ENCODE measurements at regions not wholly inside any gene's neighbourhood (a gene's known extent, or its start where the extent isn't known, plus 50 kb on each side); places are given as distances from the start of the nearest gene placed in this dataset.

DNA sequence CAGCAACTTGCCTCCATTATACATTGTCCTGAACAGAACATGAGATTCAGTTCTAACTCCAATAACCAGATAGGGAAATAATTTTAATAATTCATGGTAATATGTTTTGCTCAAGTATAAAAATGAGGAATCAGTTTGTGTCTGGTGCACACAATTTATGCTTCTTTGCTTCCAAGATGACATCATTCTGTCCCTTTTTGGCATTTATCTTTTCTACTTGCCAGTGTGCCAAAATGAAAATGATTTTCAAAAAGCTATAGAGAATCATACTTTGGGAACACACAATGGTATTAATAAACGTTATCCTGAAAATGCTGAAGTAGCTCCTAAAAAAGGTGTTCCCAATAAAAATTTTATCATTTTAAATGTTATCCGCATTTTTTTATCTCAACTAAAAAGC is 519.0 kb downstream of the CAAP1 start:
- no peak for ATAC-seq
- TF ChIP-seq BACH2 (CRISPR knock-in tag; IDR thresholded peaks at IDR 0.05; ENCODE audit: borderline replicate concordance) (no peak), ZFP3 (CRISPR knock-in tag; IDR thresholded peaks at IDR 0.05) (no peak), PPARA (CRISPR knock-in tag; IDR thresholded peaks at IDR 0.05; ENCODE audit: borderline replicate concordance) (no peak), ZC3H10 (CRISPR knock-in tag; IDR thresholded peaks at IDR 0.05) (no peak), TOX (CRISPR knock-in tag; IDR thresholded peaks at IDR 0.05; ENCODE audit: borderline replicate concordance) (no peak), CSDC2 (CRISPR knock-in tag; IDR thresholded peaks at IDR 0.05) (no peak), ZNF8 (CRISPR knock-in tag; IDR thresholded peaks at IDR 0.05) (no peak), TCF4 (CRISPR knock-in tag; IDR thresholded peaks at IDR 0.05; ENCODE audit: borderline replicate concordance) (no peak), ZFP30 (CRISPR knock-in tag; IDR thresholded peaks at IDR 0.05) (no peak), OSR1 (CRISPR knock-in tag; IDR thresholded peaks at IDR 0.05) (no peak), ISL1 (CRISPR knock-in tag; IDR thresholded peaks at IDR 0.05) (no peak), ARNTL (CRISPR knock-in tag; IDR thresholded peaks at IDR 0.05; ENCODE audit: borderline replicate concordance, low read depth) (no peak), SNAI2 (CRISPR knock-in tag; IDR thresholded peaks at IDR 0.05) (no peak), RARB (CRISPR knock-in tag; IDR thresholded peaks at IDR 0.05) (no peak), GLIS3 (CRISPR knock-in tag; IDR thresholded peaks at IDR 0.05) (no peak)
- TF ChIP-seq, protein P1, sequence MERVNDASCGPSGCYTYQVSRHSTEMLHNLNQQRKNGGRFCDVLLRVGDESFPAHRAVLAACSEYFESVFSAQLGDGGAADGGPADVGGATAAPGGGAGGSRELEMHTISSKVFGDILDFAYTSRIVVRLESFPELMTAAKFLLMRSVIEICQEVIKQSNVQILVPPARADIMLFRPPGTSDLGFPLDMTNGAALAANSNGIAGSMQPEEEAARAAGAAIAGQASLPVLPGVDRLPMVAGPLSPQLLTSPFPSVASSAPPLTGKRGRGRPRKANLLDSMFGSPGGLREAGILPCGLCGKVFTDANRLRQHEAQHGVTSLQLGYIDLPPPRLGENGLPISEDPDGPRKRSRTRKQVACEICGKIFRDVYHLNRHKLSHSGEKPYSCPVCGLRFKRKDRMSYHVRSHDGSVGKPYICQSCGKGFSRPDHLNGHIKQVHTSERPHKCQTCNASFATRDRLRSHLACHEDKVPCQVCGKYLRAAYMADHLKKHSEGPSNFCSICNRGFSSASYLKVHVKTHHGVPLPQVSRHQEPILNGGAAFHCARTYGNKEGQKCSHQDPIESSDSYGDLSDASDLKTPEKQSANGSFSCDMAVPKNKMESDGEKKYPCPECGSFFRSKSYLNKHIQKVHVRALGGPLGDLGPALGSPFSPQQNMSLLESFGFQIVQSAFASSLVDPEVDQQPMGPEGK (CRISPR knock-in tag; IDR thresholded peaks at IDR 0.05; ENCODE audit: borderline replicate concordance) = no peak
- TF ChIP-seq, protein P2, sequence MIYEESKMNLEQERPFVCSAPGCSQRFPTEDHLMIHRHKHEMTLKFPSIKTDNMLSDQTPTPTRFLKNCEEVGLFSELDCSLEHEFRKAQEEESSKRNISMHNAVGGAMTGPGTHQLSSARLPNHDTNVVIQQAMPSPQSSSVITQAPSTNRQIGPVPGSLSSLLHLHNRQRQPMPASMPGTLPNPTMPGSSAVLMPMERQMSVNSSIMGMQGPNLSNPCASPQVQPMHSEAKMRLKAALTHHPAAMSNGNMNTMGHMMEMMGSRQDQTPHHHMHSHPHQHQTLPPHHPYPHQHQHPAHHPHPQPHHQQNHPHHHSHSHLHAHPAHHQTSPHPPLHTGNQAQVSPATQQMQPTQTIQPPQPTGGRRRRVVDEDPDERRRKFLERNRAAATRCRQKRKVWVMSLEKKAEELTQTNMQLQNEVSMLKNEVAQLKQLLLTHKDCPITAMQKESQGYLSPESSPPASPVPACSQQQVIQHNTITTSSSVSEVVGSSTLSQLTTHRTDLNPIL (CRISPR knock-in tag; IDR thresholded peaks at IDR 0.05; ENCODE audit: low read depth) = no peak
- TF ChIP-seq, protein P3, sequence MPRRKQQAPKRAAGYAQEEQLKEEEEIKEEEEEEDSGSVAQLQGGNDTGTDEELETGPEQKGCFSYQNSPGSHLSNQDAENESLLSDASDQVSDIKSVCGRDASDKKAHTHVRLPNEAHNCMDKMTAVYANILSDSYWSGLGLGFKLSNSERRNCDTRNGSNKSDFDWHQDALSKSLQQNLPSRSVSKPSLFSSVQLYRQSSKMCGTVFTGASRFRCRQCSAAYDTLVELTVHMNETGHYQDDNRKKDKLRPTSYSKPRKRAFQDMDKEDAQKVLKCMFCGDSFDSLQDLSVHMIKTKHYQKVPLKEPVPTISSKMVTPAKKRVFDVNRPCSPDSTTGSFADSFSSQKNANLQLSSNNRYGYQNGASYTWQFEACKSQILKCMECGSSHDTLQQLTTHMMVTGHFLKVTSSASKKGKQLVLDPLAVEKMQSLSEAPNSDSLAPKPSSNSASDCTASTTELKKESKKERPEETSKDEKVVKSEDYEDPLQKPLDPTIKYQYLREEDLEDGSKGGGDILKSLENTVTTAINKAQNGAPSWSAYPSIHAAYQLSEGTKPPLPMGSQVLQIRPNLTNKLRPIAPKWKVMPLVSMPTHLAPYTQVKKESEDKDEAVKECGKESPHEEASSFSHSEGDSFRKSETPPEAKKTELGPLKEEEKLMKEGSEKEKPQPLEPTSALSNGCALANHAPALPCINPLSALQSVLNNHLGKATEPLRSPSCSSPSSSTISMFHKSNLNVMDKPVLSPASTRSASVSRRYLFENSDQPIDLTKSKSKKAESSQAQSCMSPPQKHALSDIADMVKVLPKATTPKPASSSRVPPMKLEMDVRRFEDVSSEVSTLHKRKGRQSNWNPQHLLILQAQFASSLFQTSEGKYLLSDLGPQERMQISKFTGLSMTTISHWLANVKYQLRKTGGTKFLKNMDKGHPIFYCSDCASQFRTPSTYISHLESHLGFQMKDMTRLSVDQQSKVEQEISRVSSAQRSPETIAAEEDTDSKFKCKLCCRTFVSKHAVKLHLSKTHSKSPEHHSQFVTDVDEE (CRISPR knock-in tag; IDR thresholded peaks at IDR 0.05) = no peak

DNA sequence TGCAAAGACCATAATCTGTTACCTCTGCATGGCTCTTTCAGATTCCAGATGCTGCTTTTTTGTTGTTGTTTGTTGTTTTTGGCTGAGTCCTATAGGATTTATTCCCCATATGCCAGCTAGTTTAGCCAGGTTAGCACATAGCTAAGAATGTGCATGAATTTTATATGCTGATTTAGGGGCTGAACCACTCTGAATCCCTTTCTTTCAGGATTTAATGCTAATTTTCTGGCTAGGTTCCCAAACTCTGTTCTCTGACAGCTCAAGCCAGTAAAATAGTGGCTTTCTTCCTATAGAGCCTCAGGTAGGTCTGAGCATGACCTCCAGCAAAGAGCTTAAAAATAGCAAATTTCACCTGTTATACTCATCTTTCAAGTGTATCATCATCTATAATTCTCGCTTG is 521.4 kb downstream of the CAAP1 start:
- no peak for ATAC-seq
- TF ChIP-seq, protein P1 (CRISPR knock-in tag; IDR thresholded peaks at IDR 0.05; ENCODE audit: borderline replicate concordance) = no peak
- no peak for TF ChIP-seq TCF4 (CRISPR knock-in tag; IDR thresholded peaks at IDR 0.05; ENCODE audit: borderline replicate concordance)
- no peak for TF ChIP-seq CSDC2 (CRISPR knock-in tag; IDR thresholded peaks at IDR 0.05)
- no peak for TF ChIP-seq OSR1 (CRISPR knock-in tag; IDR thresholded peaks at IDR 0.05)
- no peak for TF ChIP-seq ZC3H10 (CRISPR knock-in tag; IDR thresholded peaks at IDR 0.05)
- no peak for TF ChIP-seq ZFP30 (CRISPR knock-in tag; IDR thresholded peaks at IDR 0.05)
- TF ChIP-seq GLIS3 (CRISPR knock-in tag; IDR thresholded peaks at IDR 0.05) = no peak
- TF ChIP-seq RARB (CRISPR knock-in tag; IDR thresholded peaks at IDR 0.05) = no peak
- no peak for TF ChIP-seq PPARA (CRISPR knock-in tag; IDR thresholded peaks at IDR 0.05; ENCODE audit: borderline replicate concordance)
- TF ChIP-seq ZNF8 (CRISPR knock-in tag; IDR thresholded peaks at IDR 0.05) = no peak
- TF ChIP-seq, protein P4, sequence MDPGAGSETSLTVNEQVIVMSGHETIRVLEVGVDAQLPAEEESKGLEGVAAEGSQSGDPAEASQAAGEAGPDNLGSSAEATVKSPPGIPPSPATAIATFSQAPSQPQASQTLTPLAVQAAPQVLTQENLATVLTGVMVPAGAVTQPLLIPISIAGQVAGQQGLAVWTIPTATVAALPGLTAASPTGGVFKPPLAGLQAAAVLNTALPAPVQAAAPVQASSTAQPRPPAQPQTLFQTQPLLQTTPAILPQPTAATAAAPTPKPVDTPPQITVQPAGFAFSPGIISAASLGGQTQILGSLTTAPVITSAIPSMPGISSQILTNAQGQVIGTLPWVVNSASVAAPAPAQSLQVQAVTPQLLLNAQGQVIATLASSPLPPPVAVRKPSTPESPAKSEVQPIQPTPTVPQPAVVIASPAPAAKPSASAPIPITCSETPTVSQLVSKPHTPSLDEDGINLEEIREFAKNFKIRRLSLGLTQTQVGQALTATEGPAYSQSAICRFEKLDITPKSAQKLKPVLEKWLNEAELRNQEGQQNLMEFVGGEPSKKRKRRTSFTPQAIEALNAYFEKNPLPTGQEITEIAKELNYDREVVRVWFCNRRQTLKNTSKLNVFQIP (CRISPR knock-in tag; IDR thresholded peaks at IDR 0.05; ENCODE audit: borderline replicate concordance, low read depth) = no peak
- TF ChIP-seq, protein P3 (CRISPR knock-in tag; IDR thresholded peaks at IDR 0.05) = no peak
- TF ChIP-seq ARNTL (CRISPR knock-in tag; IDR thresholded peaks at IDR 0.05; ENCODE audit: borderline replicate concordance, low read depth) = no peak
- TF ChIP-seq ESRRG (CRISPR knock-in tag; IDR thresholded peaks at IDR 0.05) = no peak

Data from SK-N-SH treated with all-trans-retinoic acid at 6 μM for 48 hours (cell line).